ENCODE measurements at regions not wholly inside any gene's neighbourhood (a gene's known extent, or its start where the extent isn't known, plus 50 kb on each side); places are given as distances from the start of the nearest gene placed in this dataset.

- DNase-seq (ENCODE audit: low read depth in 2 of 3, low spot score in 2 of 3), result no peak
These were observed 60.6 kb upstream of the LMO4 start for GRCh38 chr1:87268111-87268510.

- no peak for DNase-seq (ENCODE audit: low read depth in 2 of 3, low spot score in 2 of 3)
These were observed 58.8 kb upstream of the LMO4 start for GRCh38 chr1:87269921-87270320.

- no peak for DNase-seq (ENCODE audit: low read depth in 2 of 3, low spot score in 2 of 3)
These were observed 55.4 kb upstream of the LMO4 start for GRCh38 chr1:87273291-87273690.

- no peak for DNase-seq (ENCODE audit: low read depth in 2 of 3, low spot score in 2 of 3)
These were observed 53.8 kb upstream of the LMO4 start for GRCh38 chr1:87274851-87275250.

GRCh38 chr1:87278825-87279535 lies 49.7 kb upstream of the LMO4 start:
- no peak for DNase-seq (ENCODE audit: low read depth in 2 of 3, low spot score in 2 of 3)

Data from activated CD8-positive, alpha-beta memory T cell treated with anti-CD3 and anti-CD28 coated beads for 48 hours (primary cell).